Stimulated activated CD8-positive, alpha-beta memory T cell treated with anti-CD3 and anti-CD28 coated beads, Interleukin-15, amount 100 ng/mL, for 24 hours (primary cell): ENCODE measurements at regions not wholly inside any gene's neighbourhood (a gene's known extent, or its start where the extent isn't known, plus 50 kb on each side); places are given as distances from the start of the nearest gene placed in this dataset.

ENCODE experiments used
- DNase-seq: peaks from one replicate; pipeline ENCODE4 v3.0.0-alpha.2; 2020; ENCODE audit warnings: low read depth

DNA sequence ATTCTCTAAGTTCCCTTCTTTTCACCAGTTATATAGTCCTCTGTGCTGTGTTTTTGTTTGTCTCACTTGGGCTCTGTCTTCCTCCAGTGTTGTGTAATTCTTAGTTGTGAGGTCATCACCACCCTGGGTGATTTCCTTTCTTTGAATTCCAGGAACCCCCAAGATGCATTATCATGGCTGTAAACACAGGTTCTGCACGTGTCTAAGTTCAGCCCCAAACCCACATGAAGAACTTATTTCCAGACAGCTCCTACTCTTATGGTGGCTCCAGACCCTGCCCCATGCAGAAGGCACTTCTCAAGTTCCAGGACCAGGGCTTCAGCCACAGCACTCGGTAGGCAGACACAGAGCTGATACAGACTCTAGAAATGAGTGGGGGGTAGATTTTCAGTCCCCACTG, 560.5 kb downstream of the BCL11B start:
- DNase-seq: no peak

DNA sequence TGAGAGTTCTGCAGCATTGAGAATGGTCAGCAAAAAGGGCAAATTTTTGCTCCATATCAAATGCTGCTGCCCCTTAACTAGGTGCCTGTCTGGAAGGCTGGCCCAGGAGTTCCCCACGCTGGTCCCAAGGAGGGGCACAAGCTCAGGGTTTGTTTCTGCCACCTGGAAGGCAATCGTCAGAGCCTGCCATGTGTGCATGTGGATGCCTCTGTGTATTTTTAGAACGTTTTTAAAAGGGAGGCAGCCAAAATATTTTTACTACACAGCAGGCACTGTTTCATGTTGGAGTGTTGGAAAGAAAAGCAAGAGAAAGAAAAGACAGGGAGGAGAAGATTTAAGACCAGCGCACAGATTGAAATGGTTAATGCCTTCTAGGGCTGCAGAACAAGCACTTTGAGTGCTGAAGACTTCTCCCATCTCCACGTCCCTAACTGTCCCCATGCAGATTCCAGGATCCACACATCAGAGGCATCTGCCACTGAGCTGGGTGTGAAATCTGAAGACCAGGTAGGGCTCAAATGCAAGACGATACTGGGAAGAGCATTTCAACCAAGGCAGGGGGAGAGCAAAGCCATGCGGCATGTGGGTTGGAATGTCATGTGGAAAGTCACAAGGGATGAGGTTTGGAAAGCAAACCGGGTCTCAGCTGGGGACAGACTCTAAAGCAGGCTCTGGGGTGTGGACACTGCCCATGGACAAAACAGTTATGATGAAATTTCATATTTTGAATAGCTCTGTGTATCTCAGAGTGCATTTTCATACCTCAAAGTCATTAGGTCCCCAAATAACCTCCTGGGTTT, 557.2 kb downstream of the BCL11B start:
- DNase-seq: no peak

DNA sequence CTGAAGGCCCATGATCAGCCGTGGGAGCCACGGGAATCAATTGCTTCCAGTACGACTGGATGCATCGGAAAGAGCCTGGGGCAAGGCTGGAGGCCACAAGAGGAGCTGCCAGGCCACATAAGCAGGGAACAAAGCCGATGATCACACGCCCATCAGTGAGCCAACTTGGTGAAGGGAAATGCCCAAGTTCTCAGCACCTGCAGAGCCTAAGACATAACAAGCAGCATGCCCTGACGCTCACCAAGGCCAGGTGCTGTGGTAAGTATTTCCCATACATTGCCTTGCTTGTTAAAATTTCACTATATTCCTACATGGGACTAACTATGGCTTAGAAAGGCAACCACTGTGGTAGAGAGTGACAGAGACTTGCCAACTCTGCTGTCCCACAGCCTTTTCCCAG, 555.9 kb downstream of the BCL11B start:
- no peak for DNase-seq

DNA sequence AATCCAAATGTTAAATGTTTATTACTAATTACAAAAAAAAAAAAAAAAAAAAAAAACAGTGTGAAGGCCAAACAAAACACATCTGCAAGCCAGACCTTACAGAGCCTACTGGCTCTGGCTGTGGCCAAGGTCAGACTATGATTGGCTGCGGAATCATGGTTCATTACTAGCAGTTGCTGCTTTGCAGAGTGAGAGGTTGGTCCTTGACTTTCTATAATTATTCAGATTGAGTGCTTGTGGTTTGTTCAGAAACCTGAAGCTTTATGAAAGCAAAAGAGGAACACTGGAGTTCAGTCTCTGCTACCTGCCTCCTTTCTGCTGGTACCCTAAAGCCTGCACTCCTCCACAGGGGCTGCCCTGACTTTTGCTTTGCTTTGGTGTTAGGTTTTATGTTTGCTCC, 550.9 kb downstream of the BCL11B start:
- no peak for DNase-seq

DNA sequence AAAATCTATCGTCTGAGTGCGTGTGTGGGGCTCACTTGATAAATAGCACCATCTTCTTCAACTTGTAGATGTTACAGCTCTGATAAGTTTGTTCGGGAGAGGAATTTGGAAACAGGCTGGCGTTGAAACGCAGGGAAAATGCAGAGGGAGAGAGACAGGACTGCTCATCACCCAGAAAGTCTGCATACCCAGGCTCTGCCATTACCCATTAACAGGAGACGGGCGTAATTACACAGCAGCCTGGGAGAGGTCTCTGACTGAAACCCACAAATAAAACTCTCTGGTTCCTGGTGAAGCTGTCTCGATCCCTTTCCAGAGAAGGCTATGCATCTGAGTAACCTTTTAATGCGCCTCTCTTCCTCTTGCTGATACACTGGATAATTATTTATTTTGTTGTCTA, 547.3 kb downstream of the BCL11B start:
- DNase-seq: no peak

DNA sequence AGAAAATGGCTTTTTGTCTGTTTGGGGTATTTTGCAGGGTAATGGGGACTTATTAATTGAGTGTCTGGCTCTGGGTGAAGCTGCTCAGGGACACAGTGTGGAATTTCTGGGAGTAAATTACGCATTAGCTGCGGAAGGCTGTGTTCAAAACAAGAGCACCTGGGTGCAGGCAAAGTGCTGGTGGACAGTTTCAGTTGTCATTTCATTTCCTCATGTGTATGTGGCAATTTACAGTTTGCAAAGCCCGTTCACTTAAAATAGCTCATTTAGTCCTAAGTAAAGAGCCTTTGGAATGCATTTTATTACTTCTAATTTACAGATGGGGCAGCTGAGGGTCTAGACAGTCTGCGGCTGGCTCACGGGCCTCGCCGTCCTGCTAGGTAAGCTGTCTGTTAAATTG, 546.8 kb downstream of the BCL11B start:
- DNase-seq: no peak

DNA sequence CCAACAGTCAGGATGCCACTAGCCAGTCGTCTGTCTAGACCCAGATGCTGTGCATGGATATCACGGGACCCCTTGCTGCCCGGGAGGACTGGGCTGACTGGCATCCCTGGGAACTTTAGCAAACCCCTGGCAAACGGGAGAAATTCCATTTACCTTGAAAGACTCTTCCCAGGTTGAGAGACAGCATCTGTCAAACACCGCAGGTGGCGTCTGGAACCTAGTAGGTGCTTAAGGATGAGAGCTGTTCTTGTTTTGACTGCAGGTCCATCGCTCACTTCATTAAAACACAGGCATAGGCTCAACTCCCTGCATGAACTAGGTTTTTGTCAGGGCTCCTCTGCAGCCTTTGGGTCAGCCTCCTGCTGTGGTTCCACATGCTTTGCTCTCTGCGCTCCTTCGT, 546.3 kb downstream of the BCL11B start:
- DNase-seq: no peak

DNA sequence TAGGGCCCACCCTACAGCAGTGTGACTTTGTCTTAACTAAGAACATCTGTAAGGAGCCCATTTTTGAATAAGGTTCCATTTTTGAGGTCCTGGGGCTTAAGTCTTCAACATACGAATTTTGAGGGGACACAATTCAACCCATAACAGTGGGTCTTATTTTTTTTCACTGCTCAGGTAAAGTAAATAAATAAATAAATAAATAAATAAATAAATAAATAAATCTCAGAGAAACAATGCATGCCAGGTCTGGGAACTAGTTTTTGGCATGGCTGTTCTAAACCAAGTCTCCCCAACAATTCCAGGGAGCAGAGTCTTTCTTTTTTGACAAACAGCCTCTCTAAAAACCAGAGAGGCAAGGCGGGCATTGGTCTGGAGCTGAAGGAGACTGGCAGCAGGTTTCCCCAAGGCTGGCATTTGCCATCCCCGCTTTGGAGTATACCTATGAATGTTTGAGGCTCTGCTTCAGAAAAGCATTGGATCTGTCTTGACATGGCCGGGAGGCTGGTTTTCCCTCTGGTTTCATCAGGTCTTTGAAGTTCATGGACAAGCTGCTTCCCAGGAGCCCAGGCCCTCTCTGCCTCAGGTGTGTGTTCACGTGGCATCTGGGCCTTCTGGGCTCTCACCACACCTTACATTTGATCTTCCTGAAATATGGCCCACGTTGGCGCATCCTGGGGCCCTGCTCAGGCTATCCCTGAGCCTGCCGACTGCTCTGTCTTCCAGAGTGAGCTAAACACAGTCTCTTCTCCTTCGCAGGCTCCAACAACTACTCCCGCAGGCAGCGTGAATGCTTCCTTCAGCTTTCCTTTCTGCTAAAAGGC, 545.2 kb downstream of the BCL11B start:
- no peak for DNase-seq

DNA sequence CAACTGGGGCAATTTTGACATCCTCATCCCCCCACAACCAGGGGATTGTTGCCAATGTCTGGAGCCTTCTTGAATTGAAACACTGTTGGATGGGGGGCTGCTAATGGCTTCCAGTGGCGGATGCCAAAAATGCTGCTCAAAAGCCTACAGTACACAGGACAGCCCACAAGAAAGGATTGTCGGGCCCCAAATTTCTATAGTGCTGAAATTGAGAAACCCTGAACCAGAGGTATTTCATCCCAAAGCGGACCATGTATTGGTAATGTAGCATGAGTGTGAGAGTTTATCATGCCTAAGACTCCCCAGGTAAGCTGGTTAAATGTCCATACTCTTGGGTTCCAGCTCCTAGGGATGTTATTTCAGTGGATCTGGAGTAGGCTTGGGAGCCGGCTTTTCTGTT, 544.0 kb downstream of the BCL11B start:
- DNase-seq: no peak

DNA sequence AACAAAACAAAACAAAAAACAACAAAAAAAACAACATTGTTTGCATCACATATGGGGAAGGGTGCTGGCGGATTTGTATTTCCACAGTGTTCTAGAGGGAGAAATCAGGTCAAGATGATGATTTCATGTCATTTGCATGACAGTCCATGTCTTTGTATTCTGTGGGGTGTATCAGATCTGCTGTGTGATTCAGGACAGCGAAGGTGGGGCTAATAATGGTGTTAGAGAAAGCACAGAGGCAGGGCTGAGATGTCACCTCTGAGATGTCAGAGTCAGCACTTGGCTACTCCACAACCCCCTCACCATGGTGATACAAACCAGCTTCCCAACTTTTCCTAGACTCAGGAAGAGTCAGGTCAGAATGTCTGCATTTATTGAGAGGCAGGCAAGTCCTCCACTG, 543.2 kb downstream of the BCL11B start:
- DNase-seq: no peak

DNA sequence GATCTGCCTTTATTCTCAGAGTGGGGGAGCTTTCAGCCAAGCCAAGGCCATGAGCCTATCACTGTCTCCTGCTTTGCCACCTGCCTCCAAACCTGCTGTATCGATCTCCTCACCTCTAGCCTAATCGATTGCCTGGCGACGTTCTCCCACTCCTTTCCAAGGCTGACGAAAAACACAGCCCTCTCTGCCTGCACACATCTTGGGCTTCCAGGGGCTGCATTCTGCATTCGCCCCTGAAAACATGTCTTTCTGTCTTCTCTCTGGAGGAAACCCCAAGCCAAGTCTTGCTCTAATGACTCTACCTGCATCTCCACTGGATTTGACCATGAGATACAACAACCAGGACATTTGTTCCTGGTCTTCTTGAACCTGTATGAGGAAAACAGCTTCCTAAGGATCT, 540.7 kb downstream of the BCL11B start:
- no peak for DNase-seq

DNA sequence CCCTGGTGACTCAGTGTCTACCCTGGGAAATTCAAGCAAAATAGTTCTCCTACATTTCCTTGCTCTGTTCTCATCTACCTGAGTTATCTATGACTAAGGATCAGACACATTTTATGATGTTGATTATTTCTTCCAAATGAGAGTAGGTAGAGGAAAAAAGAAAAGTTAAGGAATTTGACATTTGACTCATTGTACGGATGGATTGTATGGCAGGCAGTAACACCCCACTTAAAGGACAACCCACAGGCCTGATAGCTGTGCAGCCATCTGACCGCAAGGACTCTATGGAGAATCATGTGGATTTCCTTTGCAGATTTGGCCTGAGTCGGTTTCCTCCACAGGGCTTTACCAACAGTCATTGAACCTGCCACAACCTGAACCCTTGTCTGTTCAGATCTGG, 540.3 kb downstream of the BCL11B start:
- no peak for DNase-seq

DNA sequence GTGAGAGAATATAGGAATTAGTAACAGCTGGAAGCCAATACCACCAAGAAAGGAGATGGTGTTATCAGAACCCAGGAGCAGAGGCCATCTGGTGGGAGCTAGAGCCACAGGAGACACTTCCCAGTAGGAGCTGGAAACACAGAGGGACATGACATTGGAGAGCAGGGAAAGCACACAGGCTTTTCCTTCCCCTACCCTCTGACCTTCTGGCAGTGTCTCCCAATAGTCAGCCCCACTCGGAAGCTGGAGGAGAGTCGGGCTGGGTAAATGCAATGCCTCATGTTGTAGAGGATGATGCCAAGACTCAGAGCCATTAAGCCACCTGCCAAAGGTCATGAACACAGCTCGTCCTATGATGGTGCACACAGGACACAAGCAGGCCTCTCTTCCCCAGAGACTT, 538.5 kb downstream of the BCL11B start:
- no peak for DNase-seq

DNA sequence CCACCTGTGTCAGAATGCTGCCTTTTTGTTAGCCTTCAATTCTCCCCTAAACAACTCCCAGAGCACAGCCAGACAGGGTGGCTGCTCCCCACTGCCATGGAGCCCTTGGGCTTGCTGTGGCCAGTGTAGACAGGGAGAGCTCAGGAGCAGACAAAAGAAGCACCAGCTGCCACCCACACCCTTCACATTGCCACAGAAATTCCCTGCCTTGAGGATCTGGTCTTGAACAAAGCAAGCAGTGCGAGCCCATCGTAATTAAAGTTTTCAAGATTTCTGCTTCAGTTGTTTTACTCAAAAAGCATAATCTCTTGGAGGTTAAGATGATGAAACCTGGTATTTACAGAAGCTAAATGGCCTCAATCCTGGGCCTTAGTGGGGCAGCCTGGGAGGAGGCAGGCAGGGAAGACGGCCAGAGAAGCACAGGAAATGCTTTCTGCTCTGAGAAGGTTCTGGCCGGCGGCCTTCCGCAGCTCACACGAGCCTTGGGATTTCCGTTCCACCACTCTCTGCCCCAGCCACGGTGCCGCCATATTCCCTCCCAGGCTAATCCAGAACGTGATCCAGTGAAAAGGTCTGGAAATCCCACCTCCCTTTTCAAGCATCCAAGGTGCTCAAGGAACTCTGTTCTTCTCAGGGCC, 535.2 kb downstream of the BCL11B start:
- no peak for DNase-seq

DNA sequence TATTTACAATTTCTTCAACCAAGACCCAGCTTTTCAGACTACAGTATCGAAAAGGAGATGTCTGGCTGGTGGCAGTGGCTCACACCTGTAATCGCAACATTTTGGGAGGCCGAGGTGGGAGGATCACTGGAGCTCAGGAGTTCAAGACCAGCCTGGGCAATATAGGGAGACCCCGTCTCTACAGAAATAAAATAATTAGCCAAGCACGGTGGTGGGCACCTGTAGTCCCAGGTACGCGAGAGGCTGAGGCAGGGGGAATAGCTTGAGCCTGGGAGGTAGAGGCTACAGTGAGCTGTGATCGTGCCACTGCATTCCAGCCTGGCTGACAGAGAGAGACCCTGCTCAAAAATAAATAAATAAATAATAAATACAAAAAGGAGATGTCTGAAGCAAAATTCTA, 530.5 kb downstream of the BCL11B start:
- DNase-seq: no peak

DNA sequence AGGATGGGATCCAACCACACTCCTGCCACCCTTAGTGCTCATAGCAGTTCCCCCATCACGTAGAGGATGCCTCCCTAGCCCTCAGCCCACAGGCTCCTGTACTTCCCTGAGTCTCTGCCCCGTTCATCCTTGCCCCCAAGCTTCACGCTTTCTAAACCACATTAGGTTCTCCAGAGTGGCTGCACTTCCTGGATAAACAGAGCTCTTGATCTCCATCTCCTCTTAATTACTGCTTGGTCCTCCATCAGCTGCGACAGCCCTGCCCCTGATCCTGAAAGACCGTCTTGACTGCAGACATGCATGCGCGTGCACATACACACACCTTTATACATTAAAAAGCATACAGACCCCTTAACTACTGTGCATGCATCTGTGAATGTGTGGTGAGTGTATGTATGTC, 530.0 kb downstream of the BCL11B start:
- DNase-seq: no peak

DNA sequence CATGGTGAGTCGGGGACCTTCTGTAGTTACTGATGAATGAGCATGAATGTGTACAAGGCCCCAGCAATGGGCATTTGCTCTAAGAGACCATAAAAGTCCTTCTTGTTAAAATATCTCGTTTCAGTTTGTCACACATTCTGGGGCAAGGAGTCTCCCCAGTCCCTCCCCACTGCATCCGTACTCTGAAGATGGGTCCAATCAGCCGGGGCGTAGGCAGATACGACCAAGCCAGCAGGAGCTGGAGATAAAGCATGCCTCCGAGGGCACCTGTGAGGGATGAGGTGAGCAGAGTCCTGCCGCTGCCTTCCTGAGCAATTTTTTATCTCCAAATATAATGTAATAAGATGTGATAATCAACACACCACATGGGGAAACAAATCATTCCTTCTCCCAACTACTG, 528.5 kb downstream of the BCL11B start:
- no peak for DNase-seq

DNA sequence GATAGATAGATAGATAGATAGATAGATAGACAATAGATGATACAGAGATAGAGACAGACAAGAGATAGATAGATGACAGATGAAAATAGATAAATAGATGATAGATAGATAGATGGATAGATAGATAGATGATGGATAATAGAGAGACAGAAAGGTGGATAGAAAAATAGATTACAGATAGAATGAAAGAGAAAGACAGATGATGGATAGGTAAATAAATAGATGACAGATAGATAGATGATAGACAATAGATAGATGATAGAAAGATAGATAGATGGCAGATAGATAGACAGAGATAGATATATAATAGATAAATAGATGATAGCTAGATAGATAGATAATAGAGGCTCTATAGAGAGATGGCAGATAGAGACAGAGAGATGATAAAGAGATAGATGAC, 523.0 kb downstream of the BCL11B start:
- no peak for DNase-seq

DNA sequence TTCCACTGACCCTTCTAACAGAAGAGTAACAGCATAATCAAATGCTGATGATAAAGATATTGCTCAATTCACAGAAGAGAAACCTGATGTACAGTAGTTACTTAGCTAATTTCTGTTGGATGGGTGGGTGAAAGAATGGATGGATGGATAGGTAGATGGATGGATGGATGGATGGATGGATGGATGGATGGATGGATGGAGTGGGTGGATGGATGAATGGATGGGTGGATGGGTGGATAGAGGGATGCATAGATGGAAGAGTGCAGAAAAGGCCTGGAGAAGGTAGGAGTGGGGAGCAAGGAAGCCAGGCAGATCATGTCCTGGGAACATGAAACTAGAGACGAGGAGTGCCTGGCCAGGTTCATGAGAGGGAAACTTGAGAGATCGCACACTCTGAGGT, 520.9 kb downstream of the BCL11B start:
- DNase-seq: no peak

DNA sequence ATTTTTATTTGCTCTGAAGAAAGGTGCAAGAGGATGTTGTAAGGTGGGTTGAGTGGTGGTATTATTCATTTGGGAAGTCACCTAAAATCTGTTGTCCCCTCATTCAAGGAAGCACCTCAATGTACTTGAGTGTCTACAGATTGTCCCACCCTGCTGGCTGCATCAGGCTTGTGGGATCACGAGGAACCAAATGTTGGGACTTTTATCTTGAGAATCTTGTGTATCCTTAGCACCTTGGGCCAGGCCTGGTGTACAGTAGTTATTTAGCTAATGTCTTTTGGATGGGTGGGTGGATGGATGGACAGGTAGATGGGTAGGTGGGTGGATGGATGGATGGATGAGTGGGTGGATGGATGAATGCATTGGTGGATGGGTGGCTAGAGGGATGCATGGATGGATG, 519.3 kb downstream of the BCL11B start:
- DNase-seq: no peak

DNA sequence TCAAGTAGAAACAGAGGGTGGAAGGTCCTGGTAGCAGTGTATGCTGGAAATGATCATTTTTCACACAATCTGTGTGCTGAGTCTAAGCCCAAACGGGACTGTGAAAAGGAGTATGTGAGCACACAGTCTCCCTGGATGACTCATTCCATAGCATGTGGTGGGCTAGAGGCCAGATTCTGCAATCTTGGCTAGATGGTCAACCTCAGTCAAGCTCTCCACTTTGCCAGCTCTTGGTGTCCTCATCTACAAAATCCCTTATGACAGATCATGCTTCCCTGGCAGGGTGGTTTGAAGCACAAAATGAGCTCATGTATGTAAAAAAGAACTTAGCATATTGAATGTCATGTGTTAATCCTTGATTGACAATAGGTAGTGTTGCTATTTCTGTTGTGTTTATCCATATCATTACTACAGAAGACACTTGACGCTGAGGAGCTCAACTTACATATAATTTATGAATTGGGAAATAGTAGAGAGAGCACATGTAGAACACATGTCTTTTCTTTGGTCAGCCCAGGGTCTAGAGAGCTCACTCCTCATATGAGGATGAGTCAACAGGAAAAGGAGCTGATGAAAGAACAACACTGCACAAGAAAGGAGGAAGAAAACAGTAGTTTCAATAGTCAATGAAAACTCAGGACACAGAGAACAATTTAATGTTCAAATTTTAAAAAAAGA, 517.5 kb downstream of the BCL11B start:
- no peak for DNase-seq

DNA sequence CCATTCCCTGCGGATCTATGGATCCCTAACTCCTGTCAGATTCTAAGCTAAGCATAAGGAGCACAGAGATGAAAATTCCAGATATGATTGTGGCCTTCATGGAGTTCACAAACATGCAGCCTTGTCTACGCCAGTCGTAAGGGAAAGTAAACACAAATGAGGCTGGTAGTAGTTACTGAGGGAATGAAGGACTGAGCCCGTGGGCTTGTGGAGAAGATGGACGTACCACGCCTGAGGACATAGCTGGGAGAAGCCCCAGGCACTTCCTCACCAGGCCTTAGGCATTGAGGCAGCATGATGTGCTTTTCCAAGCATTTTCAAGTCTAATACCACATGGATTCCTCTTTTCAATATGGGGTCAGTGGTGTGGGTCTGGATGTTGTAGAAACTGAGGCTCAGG, 515.2 kb downstream of the BCL11B start:
- no peak for DNase-seq

DNA sequence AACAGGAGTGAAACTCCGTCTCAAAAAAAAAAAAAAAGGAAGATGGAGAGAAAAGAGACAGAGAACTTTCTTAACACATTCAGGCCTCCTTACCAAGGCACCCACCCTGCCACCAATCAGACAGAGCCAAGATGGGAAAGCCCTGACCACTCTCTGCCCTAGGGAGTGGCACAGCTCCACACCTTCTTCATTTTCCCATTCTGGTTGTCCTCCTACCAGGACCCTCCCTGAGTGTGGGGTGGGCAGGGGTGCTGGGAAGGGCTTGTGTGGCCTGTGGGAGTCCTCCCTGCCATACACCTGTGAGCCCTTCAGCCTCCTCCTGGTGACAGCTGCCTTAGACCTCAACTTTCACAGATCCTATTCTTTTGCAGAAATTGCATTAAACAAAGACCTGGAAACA, 513.6 kb downstream of the BCL11B start:
- DNase-seq: no peak
